NCI-H146 treated with DMSO at 0.1 percent for 48 hours (cell line): ENCODE measurements at regions not wholly inside any gene's neighbourhood (a gene's known extent, or its start where the extent isn't known, plus 50 kb on each side); places are given as distances from the start of the nearest gene placed in this dataset.
"Not testable (repeated sequence)": the region's sequence is repeated elsewhere in the genome, so short reads cannot be mapped to it uniquely, and the experiment has no call there.

Experiments used
- DNase-seq: peaks from one replicate; lab custom pipeline; 2025; ENCODE audit not compliant: unreplicated experiment; lab: John Stamatoyannopoulos, UW

DNA sequence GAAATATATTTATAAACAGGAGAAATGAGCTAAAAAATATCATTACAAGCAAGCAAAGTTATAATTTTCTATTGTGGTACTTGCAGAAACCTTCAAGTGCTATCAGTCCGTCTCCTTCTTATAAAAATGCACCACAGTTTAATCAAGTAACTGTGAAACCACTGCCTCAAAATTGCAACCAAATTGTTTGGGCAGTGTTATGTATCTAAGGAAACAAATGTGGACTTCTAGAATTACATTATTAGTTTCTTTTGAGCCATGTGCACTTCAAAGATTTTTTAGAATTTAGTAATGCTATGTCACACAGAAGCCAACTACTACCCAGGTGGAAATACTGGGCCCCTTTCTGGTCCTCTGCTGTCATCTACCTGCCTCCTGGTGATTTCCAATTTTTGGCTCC, 495.6 kb downstream of the NYAP2 start:
- no peak for DNase-seq

DNA sequence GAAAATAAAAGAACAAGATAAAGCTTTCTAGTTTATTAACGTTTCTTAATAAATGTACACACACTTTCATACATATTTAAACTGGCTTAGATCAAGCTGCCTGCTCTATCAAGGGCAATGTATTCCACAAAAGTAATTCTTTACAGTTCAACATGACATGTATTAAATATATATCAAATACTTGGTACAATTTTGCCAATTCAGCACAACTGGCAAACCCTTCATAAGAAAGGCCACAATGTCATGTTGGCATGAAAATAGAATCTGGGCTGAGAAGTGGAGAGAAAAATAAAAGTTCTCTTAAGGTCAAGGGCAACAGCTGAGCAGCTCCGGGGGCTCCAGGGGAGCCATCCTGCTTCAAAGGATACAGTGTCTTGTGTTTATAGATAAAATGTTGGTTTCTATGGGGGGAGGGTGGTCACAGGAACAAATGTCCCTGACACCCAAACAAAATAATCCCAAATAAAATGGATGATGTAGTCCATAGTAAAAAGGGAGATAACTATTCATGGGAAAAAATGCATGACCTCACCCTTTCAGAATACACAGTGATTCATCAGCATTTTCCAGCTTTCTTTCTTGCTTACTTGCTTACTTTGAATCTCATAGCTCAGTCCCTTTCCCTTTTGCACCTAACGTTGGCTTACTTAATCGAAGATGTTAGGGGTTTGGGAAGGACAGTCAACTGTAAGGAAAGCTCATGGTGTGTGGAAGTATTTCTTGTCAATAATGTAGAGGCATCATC, 494.9 kb downstream of the NYAP2 start:
- DNase-seq, result no peak

GRCh38 chr2:225893151-225893550, 493.6 kb downstream of the NYAP2 start:
- DNase-seq, result no peak

DNA sequence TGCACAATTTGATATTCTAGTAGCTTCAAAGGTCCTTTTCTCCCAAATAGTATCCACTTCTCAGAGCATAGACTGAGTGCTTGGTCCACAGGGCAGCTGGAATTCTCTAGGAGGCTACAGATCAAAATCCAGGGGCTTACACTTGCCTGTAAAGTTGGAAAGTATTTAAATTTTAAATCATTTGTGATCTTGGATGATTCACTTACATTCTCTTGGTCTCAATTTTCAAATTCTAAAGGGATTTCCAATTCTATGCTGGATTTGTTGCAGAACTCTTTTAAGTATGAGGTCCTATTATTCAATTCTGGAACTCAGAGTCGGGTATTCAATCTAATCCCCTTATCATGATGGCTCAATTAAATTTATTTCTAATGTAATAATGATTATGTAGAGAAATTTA, 492.3 kb downstream of the NYAP2 start:
- no peak for DNase-seq

DNA sequence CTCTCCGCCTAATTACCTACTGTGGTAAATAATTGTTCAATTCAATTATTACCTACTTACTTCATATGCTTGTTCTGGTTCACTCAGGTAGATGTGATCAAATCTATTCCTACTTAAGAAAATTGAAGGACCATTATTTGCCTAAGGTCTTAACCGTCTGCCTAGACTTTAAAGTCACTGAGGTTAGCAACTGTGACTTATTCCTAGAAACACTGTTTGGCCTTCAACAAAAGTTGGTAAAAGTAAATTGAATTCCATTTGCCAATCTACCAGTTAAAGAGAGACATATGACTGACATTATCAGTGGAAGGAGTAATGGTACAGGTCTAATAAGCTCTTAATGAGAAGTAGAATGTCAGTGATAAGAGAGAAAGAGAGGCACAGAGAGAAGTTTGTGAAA, 491.5 kb downstream of the NYAP2 start:
- no peak for DNase-seq

- no peak for DNase-seq
These were observed 489.9 kb downstream of the NYAP2 start for GRCh38 chr2:225889452-225889851.

GRCh38 chr2:225867071-225867470, 467.6 kb downstream of the NYAP2 start:
- DNase-seq, result no peak

DNA sequence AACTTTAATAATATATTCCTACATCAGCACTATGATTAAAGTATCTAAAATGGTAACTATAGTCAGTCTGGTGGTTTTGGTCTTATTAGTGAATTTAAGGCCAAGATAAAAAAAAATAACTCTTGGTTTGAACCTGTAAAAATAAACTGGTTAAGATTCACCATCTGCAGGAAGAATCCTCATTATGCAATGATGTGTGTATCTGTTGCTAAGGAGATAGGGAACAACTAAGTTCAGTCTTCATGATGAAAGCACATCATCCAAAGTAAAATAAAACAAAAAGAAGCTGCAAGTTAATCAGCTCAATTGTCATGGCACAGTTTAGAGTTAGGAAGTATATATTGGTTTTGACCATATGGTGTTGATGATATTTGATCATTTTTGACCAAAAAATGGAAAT, 466.0 kb downstream of the NYAP2 start:
- no peak for DNase-seq

DNA sequence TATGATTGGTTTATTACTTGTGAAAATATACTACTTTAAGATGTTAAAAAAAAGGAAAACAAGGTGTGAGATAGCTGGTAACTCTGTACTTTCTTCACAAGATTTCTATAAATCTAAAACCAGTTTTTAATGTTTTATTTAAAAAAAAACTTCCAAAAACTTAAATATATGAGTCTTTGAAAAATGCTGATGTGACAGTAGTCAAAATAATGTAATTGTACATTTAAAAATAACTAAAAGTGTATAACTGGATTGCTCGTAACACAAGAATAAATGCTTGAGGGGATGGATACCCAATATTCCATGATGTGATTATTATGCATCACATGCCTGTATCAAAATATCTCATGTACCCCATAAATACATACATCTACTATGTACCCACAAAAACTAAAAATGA, 464.9 kb downstream of the NYAP2 start:
- DNase-seq, result no peak

GRCh38 chr2:225842939-225843338, 443.4 kb downstream of the NYAP2 start:
- no peak for DNase-seq

DNA sequence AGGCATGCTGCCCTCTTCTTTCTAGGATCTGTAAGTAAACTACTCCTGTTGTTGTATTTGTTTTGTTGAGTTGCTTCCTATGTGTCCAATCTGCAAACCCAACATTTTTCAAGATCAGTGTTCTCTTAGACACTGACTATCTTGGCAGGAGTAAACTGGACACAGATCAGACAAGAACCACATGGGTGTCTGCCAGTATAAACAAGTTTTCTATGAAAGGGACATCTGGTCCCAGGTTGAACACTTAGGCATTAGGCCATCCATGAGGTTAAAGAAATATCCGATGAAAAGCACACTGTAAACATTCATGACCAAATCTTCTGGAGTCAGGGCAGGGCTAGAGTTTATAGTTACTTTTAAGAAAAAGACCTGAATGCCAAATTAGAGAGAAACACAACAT, 441.8 kb downstream of the NYAP2 start:
- DNase-seq, result no peak

GRCh38 chr2:225837328-225837727, 437.8 kb downstream of the NYAP2 start:
- DNase-seq, result no peak

GRCh38 chr2:225824748-225825449, 425.4 kb downstream of the NYAP2 start:
- no peak for DNase-seq

DNA sequence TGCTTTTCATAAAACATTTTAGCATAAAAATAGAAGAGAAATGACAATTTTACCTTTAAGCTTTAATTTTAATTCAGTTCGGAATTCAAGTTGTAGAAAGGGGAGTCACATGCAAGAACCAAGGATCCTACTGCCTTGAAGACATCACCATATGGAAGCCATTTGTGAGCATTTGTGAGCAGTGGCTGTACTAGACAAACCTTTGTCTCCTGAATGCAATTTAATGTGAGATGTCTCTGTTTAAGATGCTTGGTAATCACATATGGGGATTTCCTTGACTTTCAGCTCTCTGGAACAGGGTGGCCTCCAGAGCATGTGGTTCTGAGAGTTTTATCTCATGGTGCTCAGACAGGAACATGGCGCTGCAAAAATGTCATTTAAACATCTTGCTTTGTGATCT, 421.8 kb downstream of the NYAP2 start:
- DNase-seq, result no peak

DNA sequence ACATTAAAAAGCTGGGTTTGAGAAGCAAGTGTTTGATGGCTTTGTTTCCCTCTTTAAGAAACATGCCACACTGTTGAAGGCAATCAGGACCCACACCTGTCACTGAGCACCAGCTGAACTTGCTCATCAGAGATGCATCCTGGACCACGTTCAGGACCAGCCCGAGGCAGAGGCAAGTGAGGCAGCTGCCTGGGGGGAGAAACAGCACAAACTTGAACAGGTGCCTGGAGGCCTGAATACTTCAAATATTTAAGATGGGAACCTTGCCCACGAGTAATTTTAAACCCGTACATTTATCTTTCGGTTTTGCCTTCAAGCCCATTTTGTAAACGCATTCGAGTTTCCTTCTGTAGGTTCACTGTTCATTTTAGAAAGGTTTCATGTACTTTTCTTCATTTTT, 421.3 kb downstream of the NYAP2 start:
- DNase-seq, result no peak

- DNase-seq, result no peak
These were observed 415.0 kb downstream of the NYAP2 start for GRCh38 chr2:225814554-225814953.

- DNase-seq, result no peak
These were observed 406.6 kb downstream of the NYAP2 start for GRCh38 chr2:225806105-225806504.

GRCh38 chr2:225802076-225802475, 402.6 kb downstream of the NYAP2 start:
- DNase-seq, result not testable (repeated sequence)

GRCh38 chr2:225797394-225797793, 397.9 kb downstream of the NYAP2 start:
- no peak for DNase-seq

DNA sequence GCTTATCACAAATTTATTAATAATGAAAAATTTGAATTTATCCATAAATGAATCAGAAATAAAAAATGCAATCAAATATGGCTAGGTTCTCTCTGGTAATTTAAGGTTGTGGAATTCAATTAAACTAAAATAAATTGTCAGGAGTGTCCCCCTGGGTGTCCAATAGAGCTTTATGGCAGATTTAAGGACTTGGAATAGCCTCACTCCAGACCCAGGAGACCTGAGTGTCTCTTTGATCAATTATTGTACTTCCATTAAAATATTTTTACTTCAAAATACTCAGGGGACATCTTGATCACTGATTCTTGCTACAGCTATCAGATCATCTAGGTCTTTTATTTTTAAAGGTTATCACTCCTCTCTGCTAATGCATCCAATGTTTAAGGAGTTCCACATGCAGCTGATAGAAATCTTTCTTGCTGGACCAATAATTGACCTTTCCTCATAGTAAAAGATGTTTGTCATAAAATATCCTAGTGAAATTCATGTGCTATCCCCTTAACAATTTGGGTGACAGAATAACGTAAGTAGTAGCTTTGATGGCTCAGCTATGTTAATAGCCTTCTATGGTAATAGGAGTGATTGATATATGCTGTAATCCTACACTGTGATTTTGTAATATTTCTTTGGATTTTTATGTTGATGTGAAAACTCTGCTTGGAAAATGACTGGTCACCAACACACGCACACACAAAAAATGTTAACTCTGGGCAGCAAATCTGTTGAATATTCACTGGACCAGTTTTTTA, 395.3 kb downstream of the NYAP2 start:
- DNase-seq, result no peak

DNA sequence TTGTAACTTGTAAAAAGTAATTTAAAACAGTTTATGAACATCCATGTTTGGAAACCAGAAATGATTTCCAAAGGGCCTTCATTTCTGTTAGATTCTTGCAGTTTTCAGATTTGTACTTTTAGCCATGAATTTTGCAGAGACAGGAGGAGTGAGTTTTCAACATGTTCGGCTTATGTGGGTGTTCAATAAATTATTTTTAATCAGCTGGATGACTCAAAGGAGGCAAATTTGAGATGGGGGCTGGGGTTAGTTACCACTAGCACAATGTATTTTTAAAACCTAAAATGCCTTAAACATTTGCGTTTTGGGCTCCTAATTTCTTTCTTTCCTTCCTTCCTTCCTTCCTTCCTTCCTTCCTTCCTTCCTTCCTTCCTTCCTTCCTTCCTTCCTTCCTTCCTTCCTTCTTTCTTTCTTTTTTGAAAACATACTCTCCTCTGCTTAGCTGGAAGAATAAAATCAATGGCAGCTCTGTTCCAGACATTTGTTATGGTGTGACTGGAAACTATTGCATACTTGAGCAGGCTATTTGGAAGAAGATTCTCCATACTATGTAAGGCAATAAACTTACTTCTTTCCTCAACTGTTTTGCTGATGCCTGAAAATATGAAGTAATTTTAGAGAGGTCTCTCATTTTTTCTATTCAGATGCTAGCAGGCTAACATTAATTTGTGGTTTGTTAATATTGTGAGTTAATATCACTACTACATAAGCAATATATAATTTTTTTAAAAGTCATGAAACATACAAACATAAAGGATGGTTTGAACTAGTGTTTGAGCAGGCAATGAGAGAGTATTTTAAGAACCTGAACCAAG, 394.4 kb downstream of the NYAP2 start:
- DNase-seq, result no peak
